GM23248 (cell line): ENCODE measurements at regions not wholly inside any gene's neighbourhood (a gene's known extent, or its start where the extent isn't known, plus 50 kb on each side); places are given as distances from the start of the nearest gene placed in this dataset.

Experiments used
- EZH2 ChIP-seq: fragments of 200-600 bp; sonication (generic); IDR thresholded peaks from 2 replicates; pipeline ENCODE4 v1.6.1; 2018; ENCODE audit warnings: antibody characterized with exemption, mild to moderate bottlenecking; ENCODE audit not compliant: insufficient read depth, poor library complexity, severe bottlenecking
- EZH2phosphoT487 ChIP-seq: fragments of 200-600 bp; sonication (generic); IDR thresholded peaks from 2 replicates; pipeline ENCODE4 v1.6.1; 2018; ENCODE audit warnings: antibody characterized with exemption, moderate library complexity, mild to moderate bottlenecking, low read depth; ENCODE audit not compliant: insufficient read depth

- TF ChIP-seq EZH2phosphoT487: no peak
- TF ChIP-seq EZH2: no peak
These were observed 211.6 kb upstream of the COBL start for GRCh38 chr7:51528172-51528571.
